PC-9 (cell line): ENCODE measurements at regions not wholly inside any gene's neighbourhood (a gene's known extent, or its start where the extent isn't known, plus 50 kb on each side); places are given as distances from the start of the nearest gene placed in this dataset.

ENCODE experiments used
- EZH2 ChIP-seq: fragments of 200-600 bp; sonication (generic); IDR thresholded peaks from 2 replicates; pipeline ENCODE4 v1.8.0; 2017; ENCODE audit warnings: antibody characterized with exemption, low read depth
- TF ChIP-seq, protein P1 (sequence below): fragments of 200-600 bp; sonication (generic); conservative IDR thresholded peaks from 2 replicates; pipeline ENCODE4 v1.6.1; 2017; ENCODE audit warnings: mixed run types, antibody characterized with exemption, mild to moderate bottlenecking, moderate library complexity

DNA sequence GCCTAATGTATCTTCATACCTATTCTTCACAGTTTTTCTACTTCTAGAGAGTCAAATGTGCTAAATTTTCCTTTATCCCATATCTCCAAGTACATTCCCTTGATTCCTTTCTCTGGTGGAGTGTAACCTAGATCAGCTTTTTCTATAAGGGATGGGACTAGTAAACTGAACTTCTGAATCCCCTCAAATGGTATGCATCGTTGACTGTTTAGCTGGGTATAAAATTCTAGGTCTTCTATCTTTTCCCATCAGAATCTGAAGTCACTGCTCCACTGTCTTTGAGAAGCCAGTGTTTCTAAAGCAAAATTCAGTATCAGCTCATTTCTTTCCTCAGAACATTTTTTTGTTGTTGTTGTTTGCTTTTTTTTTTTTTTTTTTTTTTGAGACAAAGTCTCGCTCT lies 1256.8 kb downstream of the BRD1 start:
- TF ChIP-seq, protein P1, sequence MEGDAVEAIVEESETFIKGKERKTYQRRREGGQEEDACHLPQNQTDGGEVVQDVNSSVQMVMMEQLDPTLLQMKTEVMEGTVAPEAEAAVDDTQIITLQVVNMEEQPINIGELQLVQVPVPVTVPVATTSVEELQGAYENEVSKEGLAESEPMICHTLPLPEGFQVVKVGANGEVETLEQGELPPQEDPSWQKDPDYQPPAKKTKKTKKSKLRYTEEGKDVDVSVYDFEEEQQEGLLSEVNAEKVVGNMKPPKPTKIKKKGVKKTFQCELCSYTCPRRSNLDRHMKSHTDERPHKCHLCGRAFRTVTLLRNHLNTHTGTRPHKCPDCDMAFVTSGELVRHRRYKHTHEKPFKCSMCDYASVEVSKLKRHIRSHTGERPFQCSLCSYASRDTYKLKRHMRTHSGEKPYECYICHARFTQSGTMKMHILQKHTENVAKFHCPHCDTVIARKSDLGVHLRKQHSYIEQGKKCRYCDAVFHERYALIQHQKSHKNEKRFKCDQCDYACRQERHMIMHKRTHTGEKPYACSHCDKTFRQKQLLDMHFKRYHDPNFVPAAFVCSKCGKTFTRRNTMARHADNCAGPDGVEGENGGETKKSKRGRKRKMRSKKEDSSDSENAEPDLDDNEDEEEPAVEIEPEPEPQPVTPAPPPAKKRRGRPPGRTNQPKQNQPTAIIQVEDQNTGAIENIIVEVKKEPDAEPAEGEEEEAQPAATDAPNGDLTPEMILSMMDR: no peak
- no peak for TF ChIP-seq EZH2
